Endothelial cell of umbilical vein (primary cell): ENCODE measurements at regions not wholly inside any gene's neighbourhood (a gene's known extent, or its start where the extent isn't known, plus 50 kb on each side); places are given as distances from the start of the nearest gene placed in this dataset.

ENCODE experiments used
- POLR2A ChIP-seq: IDR thresholded peaks from 2 replicates; pipeline ENCODE4 v1.6.1; 2012; ENCODE audit warnings: low read depth, mild to moderate bottlenecking, control low read depth, low read length
- POLR2AphosphoS5 ChIP-seq: IDR thresholded peaks from 2 replicates; pipeline ENCODE4 v1.6.1; 2012; ENCODE audit warnings: low read depth, mild to moderate bottlenecking, control low read depth, low read length, moderate library complexity; ENCODE audit not compliant: insufficient read depth
- TF ChIP-seq, protein P1 (sequence below), 2 donors: IDR thresholded peaks; 1 replicate in 1 of 2; 2 replicates in 1 of 2; pipeline ENCODE4 v1.5.1; 2011; ENCODE audit warnings: low read length in 2 of 2, mild to moderate bottlenecking in 2 of 2, moderate library complexity in 2 of 2, control low read depth in 1 of 2, inconsistent platforms in 1 of 2, low read depth in 1 of 2; ENCODE audit not compliant: insufficient read depth in 1 of 2; ENCODE audit errors: extremely low read depth in 1 of 2
- TF ChIP-seq, protein P2 (sequence below): IDR thresholded peaks from 2 replicates; pipeline ENCODE4 v1.6.1; 2011; ENCODE audit not compliant: insufficient read depth, insufficient read length

DNA sequence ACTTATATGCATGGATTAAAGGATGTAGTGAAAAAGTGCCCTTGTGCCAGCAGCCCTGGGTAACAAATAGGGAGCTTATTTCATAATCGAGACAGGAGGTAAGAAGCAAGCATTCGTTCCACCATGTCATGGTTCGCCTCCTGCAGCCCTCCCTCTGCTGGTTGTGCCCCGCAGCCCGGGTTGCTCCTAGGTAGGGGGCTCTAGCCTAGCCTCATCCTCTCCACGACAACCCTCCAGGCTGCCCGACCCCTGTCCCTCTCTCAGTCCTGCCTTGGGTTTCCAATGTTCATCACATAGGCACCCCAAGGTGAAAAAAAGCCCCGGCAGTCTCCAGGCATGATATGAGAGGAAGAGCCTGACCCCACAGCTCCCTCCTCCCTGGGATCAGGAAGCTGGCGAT, 75.5 kb upstream of the SYNDIG1 start:
- TF ChIP-seq, protein P1, sequence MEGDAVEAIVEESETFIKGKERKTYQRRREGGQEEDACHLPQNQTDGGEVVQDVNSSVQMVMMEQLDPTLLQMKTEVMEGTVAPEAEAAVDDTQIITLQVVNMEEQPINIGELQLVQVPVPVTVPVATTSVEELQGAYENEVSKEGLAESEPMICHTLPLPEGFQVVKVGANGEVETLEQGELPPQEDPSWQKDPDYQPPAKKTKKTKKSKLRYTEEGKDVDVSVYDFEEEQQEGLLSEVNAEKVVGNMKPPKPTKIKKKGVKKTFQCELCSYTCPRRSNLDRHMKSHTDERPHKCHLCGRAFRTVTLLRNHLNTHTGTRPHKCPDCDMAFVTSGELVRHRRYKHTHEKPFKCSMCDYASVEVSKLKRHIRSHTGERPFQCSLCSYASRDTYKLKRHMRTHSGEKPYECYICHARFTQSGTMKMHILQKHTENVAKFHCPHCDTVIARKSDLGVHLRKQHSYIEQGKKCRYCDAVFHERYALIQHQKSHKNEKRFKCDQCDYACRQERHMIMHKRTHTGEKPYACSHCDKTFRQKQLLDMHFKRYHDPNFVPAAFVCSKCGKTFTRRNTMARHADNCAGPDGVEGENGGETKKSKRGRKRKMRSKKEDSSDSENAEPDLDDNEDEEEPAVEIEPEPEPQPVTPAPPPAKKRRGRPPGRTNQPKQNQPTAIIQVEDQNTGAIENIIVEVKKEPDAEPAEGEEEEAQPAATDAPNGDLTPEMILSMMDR (IDR thresholded peaks at IDR 0.05; ENCODE audit: extremely low read depth in 1 of 2, insufficient read depth in 1 of 2, low read depth in 1 of 2, low read length in 2 of 2): no peak
- no peak for TF ChIP-seq POLR2A
- TF ChIP-seq POLR2AphosphoS5: no peak
- TF ChIP-seq, protein P2, sequence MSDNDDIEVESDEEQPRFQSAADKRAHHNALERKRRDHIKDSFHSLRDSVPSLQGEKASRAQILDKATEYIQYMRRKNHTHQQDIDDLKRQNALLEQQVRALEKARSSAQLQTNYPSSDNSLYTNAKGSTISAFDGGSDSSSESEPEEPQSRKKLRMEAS: no peak
